Muscle layer of colon (tissue), 2 donors: ENCODE measurements at regions not wholly inside any gene's neighbourhood (a gene's known extent, or its start where the extent isn't known, plus 50 kb on each side); places are given as distances from the start of the nearest gene placed in this dataset.
"Not testable (repeated sequence)": the region's sequence is repeated elsewhere in the genome, so short reads cannot be mapped to it uniquely, and the experiment has no call there.

ENCODE experiments used
- H3K27ac ChIP-seq: one replicate; pipeline ENCODE4 v1.7.0; 2013; ENCODE audit warnings: low read depth, mild to moderate bottlenecking, low read length, moderate library complexity
- H3K27me3 ChIP-seq, 2 donors: one replicate each; pipeline ENCODE4 v1.7.0; 2013; ENCODE audit warnings: low read length in 2 of 2, mild to moderate bottlenecking in 2 of 2; ENCODE audit not compliant: insufficient read depth in 2 of 2, control insufficient read depth in 1 of 2
- H3K36me3 ChIP-seq: one replicate; pipeline ENCODE4 v1.7.0; 2013; ENCODE audit warnings: mild to moderate bottlenecking, low read length; ENCODE audit not compliant: insufficient read depth
- H3K4me1 ChIP-seq: one replicate; pipeline ENCODE4 v1.7.0; 2013; ENCODE audit warnings: mild to moderate bottlenecking, low read length; ENCODE audit not compliant: insufficient read depth
- H3K4me3 ChIP-seq, 2 donors: one replicate each; pipeline ENCODE4 v1.7.0; 2013; ENCODE audit warnings: low read length in 2 of 2, low read depth in 1 of 2, mild to moderate bottlenecking in 1 of 2, moderate library complexity in 1 of 2
- H3K9ac ChIP-seq: one replicate; pipeline ENCODE4 v1.7.0; 2013; ENCODE audit warnings: low read length
- H3K9me3 ChIP-seq: one replicate; pipeline ENCODE4 v1.7.0; 2013; ENCODE audit warnings: mild to moderate bottlenecking, low read length
- donor health status: abdominal sarcoma.
- donor health status: Adenocarcinoma of cecum.

GRCh38 chr5:159682623-159683022, 233.7 kb upstream of the ADRA1B start:
- Histone ChIP-seq H3K9ac (no peak overlapping the region), H3K4me3 (no peak overlapping the region), H3K27ac (no peak overlapping the region), H3K9me3 (no peaks in the 10 kb centered on the region), H3K36me3 (no peaks in the 10 kb centered on the region), H3K27me3 (no peaks in the 10 kb centered on the region), H3K4me1 (no peaks in the 10 kb centered on the region)

- H3K4me1 ChIP-seq, H3K36me3 ChIP-seq, H3K27ac ChIP-seq, H3K9ac ChIP-seq, H3K4me3 ChIP-seq, H3K27me3 ChIP-seq, H3K9me3 ChIP-seq: not testable (repeated sequence)
Measured at GRCh38 chr5:159687892-159688291, 228.4 kb upstream of the ADRA1B start.

GRCh38 chr5:159695741-159696294, 220.5 kb upstream of the ADRA1B start:
- Histone ChIP-seq H3K4me3 (no peak overlapping the region), H3K36me3 (no peaks in the 10 kb centered on the region), H3K27ac (no peak overlapping the region), H3K27me3 (no peaks in the 10 kb centered on the region), H3K4me1 (no peaks in the 10 kb centered on the region), H3K9me3 (no peaks in the 10 kb centered on the region), H3K9ac (no peak overlapping the region)

DNA sequence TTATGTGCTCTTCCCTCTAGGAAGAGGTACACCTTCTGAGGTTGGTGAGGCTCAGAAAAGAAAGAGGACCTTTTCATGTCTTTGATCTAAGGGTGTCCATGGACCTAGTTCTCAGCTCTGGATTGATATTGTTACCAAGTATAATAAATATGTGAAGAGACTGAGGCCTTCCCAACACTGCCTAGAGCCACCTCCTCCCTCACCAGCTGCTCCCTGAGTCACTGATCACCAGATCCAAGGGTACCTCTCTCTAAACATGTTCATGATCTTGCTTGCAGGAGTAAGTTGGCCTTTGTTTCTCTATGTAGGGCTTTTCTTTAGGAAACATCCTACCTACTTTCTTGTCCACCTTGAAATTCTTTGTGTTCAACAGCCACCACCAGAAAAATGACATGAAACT, 218.8 kb upstream of the ADRA1B start:
- no peak overlapping the region for H3K9ac ChIP-seq
- H3K27ac ChIP-seq, result no peak overlapping the region
- no peaks in the 10 kb centered on the region for H3K4me1 ChIP-seq
- H3K9me3 ChIP-seq, result no peaks in the 10 kb centered on the region
- H3K4me3 ChIP-seq, result no peak overlapping the region
- no peaks in the 10 kb centered on the region for H3K36me3 ChIP-seq
- no peaks in the 10 kb centered on the region for H3K27me3 ChIP-seq

GRCh38 chr5:159698322-159698721, 218.0 kb upstream of the ADRA1B start:
- H3K27ac ChIP-seq, result no peak overlapping the region
- H3K9me3 ChIP-seq, result no peaks in the 10 kb centered on the region
- no peaks in the 10 kb centered on the region for H3K27me3 ChIP-seq
- no peak overlapping the region for H3K4me3 ChIP-seq
- no peaks in the 10 kb centered on the region for H3K36me3 ChIP-seq
- H3K4me1 ChIP-seq, result no peaks in the 10 kb centered on the region
- H3K9ac ChIP-seq, result no peak overlapping the region

- H3K27me3 ChIP-seq, result no peaks in the 10 kb centered on the region
- H3K36me3 ChIP-seq, result no peaks in the 10 kb centered on the region
- H3K27ac ChIP-seq, result no peak overlapping the region
Measured at GRCh38 chr5:159700016-159700415, 216.3 kb upstream of the ADRA1B start.

GRCh38 chr5:159702301-159702700, 214.0 kb upstream of the ADRA1B start:
- H3K36me3 ChIP-seq, result no peaks in the 10 kb centered on the region
- H3K4me1 ChIP-seq, result no peaks in the 10 kb centered on the region
- no peaks in the 10 kb centered on the region for H3K27me3 ChIP-seq
- H3K27ac ChIP-seq, result no peak overlapping the region
- H3K9me3 ChIP-seq, result no peaks in the 10 kb centered on the region
- no peak overlapping the region for H3K4me3 ChIP-seq
- no peak overlapping the region for H3K9ac ChIP-seq

More at GRCh38 chr5:159700016-159700415, 216.3 kb upstream of the ADRA1B start:
- Histone ChIP-seq H3K9me3 (no peaks in the 10 kb centered on the region), H3K4me3 (no peak overlapping the region), H3K4me1 (no peaks in the 10 kb centered on the region), H3K9ac (no peak overlapping the region)

GRCh38 chr5:159702826-159703225, 213.5 kb upstream of the ADRA1B start:
- Histone ChIP-seq H3K4me3 (no peak overlapping the region), H3K9me3 (no peaks in the 10 kb centered on the region), H3K27me3 (no peaks in the 10 kb centered on the region), H3K27ac (no peak overlapping the region), H3K36me3 (no peaks in the 10 kb centered on the region), H3K4me1 (no peaks in the 10 kb centered on the region), H3K9ac (no peak overlapping the region)

DNA sequence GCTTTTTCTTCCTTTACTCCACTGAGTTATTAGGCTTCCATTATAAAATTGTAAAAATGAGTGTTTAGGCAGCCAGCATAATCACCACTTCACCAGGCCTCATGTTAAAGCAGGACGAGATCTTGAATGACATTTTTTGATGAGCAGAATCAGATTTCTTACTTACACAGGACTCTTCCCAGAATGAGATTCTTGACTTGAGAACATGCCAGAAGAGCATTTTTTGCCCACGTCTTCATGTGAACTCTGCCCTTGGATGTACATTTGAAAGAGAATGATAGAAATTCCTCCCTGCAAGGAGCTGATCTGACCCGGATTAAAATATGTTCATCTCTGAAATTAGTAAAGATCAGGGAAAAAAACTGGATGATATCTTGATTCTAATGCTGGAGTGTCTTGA, 212.1 kb upstream of the ADRA1B start:
- Histone ChIP-seq H3K9ac (no peak overlapping the region), H3K27ac (no peak overlapping the region), H3K4me1 (no peaks in the 10 kb centered on the region), H3K27me3 (no peaks in the 10 kb centered on the region), H3K4me3 (no peak overlapping the region), H3K36me3 (no peaks in the 10 kb centered on the region), H3K9me3 (no peaks in the 10 kb centered on the region)

DNA sequence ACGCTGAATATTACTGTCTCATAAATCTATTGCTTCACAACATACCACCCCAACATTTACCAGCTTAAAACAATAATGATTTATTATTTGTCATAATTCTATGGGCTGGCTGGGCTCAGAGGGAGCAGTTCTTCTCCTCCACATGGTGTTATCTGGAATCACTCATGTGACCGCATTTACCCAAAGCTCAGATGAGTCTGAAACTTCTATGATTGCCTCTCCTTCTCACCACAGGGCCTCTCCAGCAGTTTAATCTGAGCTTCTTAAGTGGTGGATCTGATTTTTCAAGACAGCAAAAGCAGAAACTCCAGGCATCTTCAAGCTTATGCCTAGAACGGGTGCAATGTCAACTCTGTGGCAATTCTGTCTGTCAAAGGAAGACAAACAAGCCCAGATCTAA, 210.3 kb upstream of the ADRA1B start:
- H3K9ac ChIP-seq, result no peak overlapping the region
- H3K27ac ChIP-seq, result no peak overlapping the region
- H3K9me3 ChIP-seq, result no peaks in the 10 kb centered on the region
- no peak overlapping the region for H3K4me3 ChIP-seq
- no peaks in the 10 kb centered on the region for H3K27me3 ChIP-seq
- H3K36me3 ChIP-seq, result no peaks in the 10 kb centered on the region
- no peaks in the 10 kb centered on the region for H3K4me1 ChIP-seq

DNA sequence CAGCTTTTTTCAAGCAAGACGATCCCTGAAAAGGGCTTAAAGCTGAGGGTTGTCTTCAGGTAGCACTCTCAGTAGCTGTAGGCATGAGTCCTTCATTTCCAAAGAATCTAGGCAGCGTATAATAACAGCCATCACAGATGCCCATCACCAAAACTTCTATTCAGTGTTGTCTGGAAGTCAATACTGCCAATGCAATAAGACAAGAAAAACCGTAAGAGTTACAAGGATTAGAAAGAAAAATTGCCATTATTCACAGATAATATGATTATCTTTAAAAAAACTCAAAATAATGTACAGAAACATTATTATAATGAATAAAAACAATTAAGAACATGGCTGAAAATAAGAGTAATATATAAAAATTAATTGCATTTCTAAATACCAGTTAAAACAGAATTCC, 208.2 kb upstream of the ADRA1B start:
- Histone ChIP-seq H3K9me3 (no peaks in the 10 kb centered on the region), H3K4me1 (no peaks in the 10 kb centered on the region), H3K36me3 (no peaks in the 10 kb centered on the region), H3K27me3 (no peaks in the 10 kb centered on the region), H3K27ac (no peak overlapping the region), H3K9ac (no peak overlapping the region), H3K4me3 (no peak overlapping the region)

DNA sequence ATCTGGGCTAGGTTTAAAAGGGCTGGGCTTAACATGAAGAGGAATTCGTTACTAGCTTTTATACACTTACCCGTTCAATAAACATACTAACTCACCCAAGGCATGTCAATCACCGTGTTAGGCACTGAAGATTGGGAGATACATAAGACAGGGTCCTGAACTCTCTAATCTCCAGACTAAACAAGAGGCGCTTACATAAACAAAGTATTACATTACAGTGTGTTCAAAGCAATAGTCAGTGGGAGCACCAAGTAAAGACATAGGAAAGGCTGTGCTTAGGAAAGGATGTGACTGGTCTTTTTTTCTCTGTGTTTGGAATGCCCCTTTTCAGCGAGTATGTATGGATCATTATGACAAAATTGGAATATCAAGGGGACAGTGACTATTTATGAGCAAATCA, 203.6 kb upstream of the ADRA1B start:
- no peak overlapping the region for H3K4me3 ChIP-seq

More for the DNA sequence above, 203.6 kb upstream of the ADRA1B start:
- no peak overlapping the region for H3K9ac ChIP-seq
- no peaks in the 10 kb centered on the region for H3K4me1 ChIP-seq
- no peaks in the 10 kb centered on the region for H3K36me3 ChIP-seq
- no peak overlapping the region for H3K27ac ChIP-seq
- H3K27me3 ChIP-seq, result no peaks in the 10 kb centered on the region
- H3K9me3 ChIP-seq, result no peaks in the 10 kb centered on the region
